Choroid plexus epithelial cell (primary cell): ENCODE measurements at regions not wholly inside any gene's neighbourhood (a gene's known extent, or its start where the extent isn't known, plus 50 kb on each side); places are given as distances from the start of the nearest gene placed in this dataset.
A peak's percentile ranks its signal among the peaks of the same experiment; 100 is the strongest.
"Not testable (repeated sequence)": the region's sequence is repeated elsewhere in the genome, so short reads cannot be mapped to it uniquely, and the experiment has no call there.

Source experiments
- DNase-seq: peaks from one replicate; pipeline ENCODE4 v3.0.0-alpha.2; 2010; ENCODE audit warnings: low read depth
- H3K4me3 ChIP-seq: 2 replicates; pipeline ENCODE4 v1.5.1; 2011; ENCODE audit warnings: low read depth, mild to moderate bottlenecking, control low read depth, low read length, moderate library complexity
- TF ChIP-seq, protein P1 (sequence below): conservative IDR thresholded peaks from 2 replicates; pipeline ENCODE4 v1.5.1; 2011; ENCODE audit warnings: low read depth, mild to moderate bottlenecking, control low read depth, inconsistent platforms, low read length, moderate library complexity

DNA sequence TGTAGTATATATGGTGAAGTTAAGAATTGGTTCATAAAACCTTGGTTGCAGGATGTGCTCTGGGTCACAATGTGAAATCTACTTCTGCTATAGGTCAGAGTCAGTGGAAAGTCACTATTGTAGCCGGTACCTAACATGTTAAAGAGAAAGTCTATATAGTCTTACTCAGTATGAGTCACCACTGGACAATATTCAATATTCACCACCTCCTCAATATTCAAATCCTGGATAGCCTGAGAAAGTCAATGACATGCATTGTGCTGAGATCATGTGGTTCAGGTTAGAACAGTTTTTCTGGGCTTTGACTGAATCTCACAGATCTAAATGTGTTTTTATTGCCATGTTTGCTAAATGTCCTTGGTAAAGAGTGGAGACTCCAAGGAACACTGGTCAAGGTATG, 108.8 kb downstream of the HMHB1 start:
- DNase-seq, result peak; percentile 27
- TF ChIP-seq, protein P1, sequence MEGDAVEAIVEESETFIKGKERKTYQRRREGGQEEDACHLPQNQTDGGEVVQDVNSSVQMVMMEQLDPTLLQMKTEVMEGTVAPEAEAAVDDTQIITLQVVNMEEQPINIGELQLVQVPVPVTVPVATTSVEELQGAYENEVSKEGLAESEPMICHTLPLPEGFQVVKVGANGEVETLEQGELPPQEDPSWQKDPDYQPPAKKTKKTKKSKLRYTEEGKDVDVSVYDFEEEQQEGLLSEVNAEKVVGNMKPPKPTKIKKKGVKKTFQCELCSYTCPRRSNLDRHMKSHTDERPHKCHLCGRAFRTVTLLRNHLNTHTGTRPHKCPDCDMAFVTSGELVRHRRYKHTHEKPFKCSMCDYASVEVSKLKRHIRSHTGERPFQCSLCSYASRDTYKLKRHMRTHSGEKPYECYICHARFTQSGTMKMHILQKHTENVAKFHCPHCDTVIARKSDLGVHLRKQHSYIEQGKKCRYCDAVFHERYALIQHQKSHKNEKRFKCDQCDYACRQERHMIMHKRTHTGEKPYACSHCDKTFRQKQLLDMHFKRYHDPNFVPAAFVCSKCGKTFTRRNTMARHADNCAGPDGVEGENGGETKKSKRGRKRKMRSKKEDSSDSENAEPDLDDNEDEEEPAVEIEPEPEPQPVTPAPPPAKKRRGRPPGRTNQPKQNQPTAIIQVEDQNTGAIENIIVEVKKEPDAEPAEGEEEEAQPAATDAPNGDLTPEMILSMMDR, result no peak
- H3K4me3 ChIP-seq, result no peak overlapping the region

DNA sequence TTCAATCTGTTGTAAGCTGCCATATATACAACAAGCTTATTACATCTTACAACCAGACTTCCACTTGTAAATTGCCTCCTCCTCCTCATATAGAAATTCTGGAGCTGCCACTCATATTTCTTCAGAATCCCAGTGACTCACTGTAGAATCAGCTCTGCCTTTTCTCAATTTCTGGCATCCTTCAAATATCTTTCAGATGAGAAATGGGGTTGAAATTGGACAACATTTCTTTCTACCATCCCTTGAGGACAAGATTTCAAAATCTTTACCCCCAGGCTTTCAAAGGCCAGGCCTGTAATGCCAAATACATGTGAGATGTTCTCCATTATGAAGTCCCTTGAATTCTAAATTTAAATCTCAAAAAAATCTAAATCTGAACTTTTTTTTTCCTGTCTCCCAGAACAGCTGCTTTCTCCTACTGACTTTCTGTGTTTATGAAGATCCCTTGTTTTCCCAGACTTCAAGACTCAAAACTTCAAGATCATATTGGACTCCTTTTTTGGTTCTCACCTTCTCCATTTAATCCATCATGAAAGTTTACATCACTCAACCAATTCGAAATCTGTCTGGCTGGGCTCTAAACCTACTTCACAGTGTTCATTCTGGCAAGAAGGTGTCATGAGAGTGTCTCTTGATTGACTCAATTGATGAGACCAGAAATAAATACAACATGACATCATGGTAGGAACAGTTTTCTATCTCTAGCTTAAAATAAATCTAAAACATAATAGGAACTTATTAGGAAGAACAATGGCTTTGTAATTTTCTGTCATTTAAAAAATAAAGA, 109.8 kb downstream of the HMHB1 start:
- H3K4me3 ChIP-seq, result no peak overlapping the region
- peak; percentile 91 for DNase-seq
- TF ChIP-seq, protein P1, result no peak

DNA sequence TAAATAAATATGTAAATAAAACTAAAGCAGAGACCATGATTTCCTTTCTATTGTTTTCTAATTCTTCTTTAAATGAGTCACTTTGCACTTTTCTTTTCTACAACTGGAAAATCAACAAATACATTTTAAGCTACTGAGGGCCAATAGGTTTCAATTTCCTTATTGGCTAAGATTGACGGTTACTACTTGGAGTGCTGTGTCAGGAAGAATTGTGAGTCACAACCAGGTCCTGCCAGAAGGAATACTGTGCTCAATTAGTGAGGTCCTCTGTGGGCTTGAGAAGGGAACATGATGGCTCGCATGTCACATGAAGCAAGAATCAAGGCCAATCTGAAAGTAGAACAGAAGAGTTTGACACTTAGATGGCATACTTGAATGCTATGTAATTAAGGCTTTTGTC, 110.8 kb downstream of the HMHB1 start:
- TF ChIP-seq, protein P1, result no peak
- peak; percentile 54 for DNase-seq
- H3K4me3 ChIP-seq, result no peak overlapping the region

DNA sequence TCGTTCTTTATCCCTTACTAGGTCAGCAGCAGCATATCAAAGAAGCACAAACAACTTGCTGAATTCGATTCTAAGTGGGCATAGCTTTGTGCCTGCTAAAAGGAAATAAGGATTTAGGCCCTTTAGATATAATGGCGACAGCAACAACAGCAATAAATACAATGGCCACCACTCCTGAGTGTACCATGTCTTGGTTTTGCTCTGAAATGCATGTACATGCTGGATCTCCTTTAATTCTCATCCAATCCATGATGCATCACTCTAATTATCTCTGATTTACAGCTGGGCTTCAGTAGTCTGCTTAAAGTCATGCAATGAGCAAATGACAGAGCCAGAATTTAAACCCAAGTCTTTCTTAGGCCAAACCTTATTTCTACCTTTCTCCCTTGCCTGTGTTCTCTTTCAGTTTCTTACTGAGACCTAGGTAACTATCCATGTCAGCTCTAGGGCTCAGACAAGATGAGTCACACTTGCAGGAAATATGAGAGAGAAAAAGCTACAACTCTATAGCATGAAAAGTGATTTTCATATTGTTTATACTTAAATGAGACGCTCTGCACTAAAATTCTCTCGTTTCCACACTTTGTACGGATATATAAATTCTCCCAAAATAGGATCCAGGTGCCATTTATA, 111.8 kb downstream of the HMHB1 start:
- TF ChIP-seq, protein P1, result no peak
- peak; percentile 68 for DNase-seq

DNA sequence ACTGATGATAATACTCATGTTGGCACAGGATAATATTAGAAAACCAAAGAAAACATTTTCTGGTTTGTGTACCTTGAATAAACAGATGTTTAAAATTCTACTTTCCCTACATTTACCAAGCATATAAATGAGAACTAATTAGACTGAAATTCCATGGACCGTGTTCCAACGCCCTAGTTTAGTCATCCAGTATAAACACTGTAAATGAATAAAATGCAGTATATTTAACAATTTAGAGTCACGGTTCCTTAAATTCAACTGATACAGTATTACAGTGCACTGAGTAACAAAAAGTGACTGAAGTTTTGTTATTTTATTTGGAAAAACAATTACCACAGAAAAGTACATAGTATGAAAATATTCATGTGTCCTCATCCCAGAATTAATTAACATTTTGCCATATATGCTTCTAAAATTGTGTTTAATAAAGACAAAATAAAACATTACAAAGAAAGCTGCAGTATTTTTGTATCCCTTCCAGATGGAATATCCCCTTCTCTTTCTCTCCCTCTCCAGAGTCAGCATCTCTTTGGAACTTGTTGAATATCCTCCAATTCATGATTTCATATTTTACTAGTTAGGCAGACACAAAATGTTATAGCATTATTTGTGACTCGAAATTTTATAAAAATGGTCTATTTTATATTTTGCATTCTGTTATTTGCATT, 112.5 kb downstream of the HMHB1 start:
- TF ChIP-seq, protein P1, result no peak
- no peak for DNase-seq

More for the DNA sequence above, 111.8 kb downstream of the HMHB1 start:
- H3K4me3 ChIP-seq, result no peak overlapping the region

DNA sequence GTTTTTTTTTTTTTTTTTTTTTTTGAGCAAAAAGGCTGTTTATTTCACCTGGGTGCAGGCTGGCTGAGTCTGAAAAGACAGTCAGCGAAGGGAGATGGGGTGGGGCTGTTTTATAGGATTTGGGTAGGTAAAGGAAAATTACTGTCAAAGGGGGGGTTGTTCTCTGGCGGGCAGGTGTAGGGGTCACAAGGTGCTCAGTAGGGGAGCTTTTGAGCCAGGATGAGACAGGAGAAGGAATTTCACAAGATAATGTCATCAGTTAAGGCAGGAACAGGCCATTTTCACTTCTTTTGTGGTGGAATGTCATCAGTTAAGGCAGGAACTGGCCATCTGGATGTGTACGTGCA, 113.0 kb downstream of the HMHB1 start:
- not testable (repeated sequence) for DNase-seq, H3K4me3 ChIP-seq

More for the DNA sequence above, 112.5 kb downstream of the HMHB1 start:
- no peak overlapping the region for H3K4me3 ChIP-seq

DNA sequence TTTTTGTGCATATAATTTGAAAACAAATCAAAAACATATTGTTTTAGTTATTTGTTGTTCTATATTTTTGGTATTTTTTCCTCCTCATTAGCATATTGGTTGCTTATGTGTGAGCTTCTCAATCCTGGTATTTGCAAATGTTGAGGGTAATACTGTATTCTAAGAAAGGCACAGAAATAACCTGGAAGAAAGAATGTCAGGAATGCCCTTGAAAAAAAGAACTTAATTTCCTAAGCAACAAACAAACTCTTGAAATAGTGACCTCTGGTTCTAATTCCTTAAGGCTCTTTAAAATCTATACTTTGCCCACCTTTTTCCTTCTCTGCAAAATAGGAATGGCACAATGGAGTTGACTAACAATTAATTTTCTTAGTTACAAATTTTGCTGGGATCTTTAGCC, 117.5 kb downstream of the HMHB1 start:
- H3K4me3 ChIP-seq, result no peak overlapping the region
- DNase-seq, result no peak
- TF ChIP-seq, protein P1, result no peak
